ENCODE measurements at regions not wholly inside any gene's neighbourhood (a gene's known extent, or its start where the extent isn't known, plus 50 kb on each side); places are given as distances from the start of the nearest gene placed in this dataset.

- TF ChIP-seq CTCF (IDR thresholded peaks at IDR 0.05), result no peak
- TF ChIP-seq EZH2 (IDR thresholded peaks at IDR 0.05; ENCODE audit: borderline replicate concordance, insufficient read depth, low read depth, low read length, poor library complexity, severe bottlenecking), result no peak
These were observed 93.1 kb upstream of the RBPJ start for GRCh38 chr4:26227601-26228229.
